Neural crest cell (in vitro differentiated cells): ENCODE measurements at regions not wholly inside any gene's neighbourhood (a gene's known extent, or its start where the extent isn't known, plus 50 kb on each side); places are given as distances from the start of the nearest gene placed in this dataset.
"Not testable (repeated sequence)": the region's sequence is repeated elsewhere in the genome, so short reads cannot be mapped to it uniquely, and the experiment has no call there.

Experiments
- DNase-seq: peaks from one replicate; pipeline ENCODE4 v3.0.0; 2021; ENCODE audit warnings: low read depth, mixed read lengths, low spot score
- H3K27ac Mint-ChIP-seq: one replicate; pipeline ENCODE4 v1.8.0; 2021; ENCODE audit warnings: mild to moderate bottlenecking, mixed read lengths; ENCODE audit not compliant: unreplicated experiment
- H3K27me3 Mint-ChIP-seq: 2 replicates; pipeline ENCODE4 v1.8.0; 2021; ENCODE audit warnings: low read depth, mild to moderate bottlenecking, mixed read lengths
- H3K36me3 Mint-ChIP-seq: 2 replicates; pipeline ENCODE4 v1.8.0; 2021; ENCODE audit warnings: low read depth, mild to moderate bottlenecking, mixed read lengths
- H3K4me1 Mint-ChIP-seq: 2 replicates; pipeline ENCODE4 v1.8.0; 2021; ENCODE audit warnings: mixed read lengths
- H3K4me3 Mint-ChIP-seq: one replicate; pipeline ENCODE4 v1.8.0; 2021; ENCODE audit warnings: mild to moderate bottlenecking, mixed read lengths
- H3K9me3 Mint-ChIP-seq: 2 replicates; pipeline ENCODE4 v1.8.0; 2021; ENCODE audit warnings: mixed read lengths
- TF ChIP-seq, protein P1 (sequence below): fragments of 200-600 bp; sonication (generic); conservative IDR thresholded peaks from 2 replicates; pipeline ENCODE4 v1.5.0; 2021; ENCODE audit warnings: antibody characterized with exemption, mild to moderate bottlenecking

DNA sequence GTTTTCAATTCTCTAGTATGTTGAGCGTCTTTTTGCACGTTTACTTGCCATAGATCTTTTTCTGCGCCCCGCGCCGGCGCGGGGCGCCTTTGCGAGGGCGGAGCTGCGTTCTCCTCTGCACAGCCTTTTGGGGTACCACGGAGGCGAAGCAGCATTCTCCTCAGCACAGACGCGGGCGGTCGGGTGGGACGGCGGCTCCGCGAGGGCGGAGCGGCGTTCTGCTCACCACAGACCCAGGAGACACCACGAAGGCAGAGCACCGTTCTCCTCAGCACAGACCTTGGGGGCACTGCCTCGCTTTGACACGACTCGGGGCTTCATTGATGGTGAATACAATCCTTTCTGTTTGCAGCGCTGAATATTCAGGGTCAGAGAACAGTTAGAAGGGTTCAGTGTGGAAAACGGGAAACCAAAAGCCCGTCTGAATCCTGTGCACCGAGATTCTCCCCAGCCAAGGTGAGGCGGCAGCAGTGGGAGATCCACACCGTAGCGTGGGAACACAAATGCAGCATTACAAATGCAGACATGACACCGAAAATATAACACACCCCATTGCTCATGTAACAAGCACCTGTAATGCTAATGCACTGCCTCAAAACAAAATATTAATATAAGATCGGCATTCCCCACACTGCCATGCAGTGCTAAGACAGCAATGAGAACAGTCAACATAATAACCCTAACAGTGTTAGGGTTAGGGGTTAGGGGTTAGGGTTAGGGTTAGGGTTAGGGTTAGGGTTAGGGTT is 190.7 kb upstream of the VIPR2 start:
- H3K4me3 Mint-ChIP-seq, H3K27ac Mint-ChIP-seq, H3K4me1 Mint-ChIP-seq, H3K27me3 Mint-ChIP-seq, H3K36me3 Mint-ChIP-seq: not testable (repeated sequence)
- DNase-seq = peak; percentile 1
- H3K9me3 Mint-ChIP-seq = peaks cover 11% of the 10 kb centered on the region

DNA sequence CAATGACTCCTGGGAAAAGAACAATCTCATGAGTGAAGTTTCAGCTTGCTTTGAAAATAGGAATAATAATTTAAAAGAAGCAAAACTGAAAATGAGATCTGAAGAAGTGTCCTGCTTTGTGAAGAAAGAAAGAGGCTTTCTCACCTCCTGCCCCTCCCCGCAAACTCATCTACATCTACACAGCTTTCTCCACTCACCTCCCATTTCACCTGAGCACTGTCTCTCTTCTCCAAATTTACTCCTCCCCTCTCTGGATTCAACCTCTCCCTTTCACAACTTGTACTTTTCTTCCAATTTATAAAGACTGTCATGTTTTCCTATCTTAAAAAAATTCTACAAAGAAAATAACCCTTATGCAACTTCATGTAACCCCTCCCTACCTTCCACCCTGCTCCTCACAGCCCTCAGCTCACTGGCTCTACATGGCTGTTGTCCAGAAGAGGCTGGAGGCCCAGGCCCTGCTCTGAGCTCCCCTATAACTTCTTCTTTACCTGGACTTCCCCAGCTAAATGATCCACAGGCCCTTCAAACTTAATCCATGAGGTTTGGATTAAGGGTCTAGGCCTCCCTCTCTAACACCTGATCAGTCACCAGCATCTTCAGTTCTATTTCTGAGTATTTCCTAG is 188.3 kb upstream of the VIPR2 start:
- H3K9me3 Mint-ChIP-seq = peaks cover 17% of the 10 kb centered on the region
- not testable (repeated sequence) for H3K27ac Mint-ChIP-seq

GRCh38 chr7:159331462-159331861 is 186.8 kb upstream of the VIPR2 start:
- Mint-ChIP-seq H3K27ac (no peak overlapping the region), H3K4me3 (no peak overlapping the region), H3K9me3 (peaks cover 20% of the 10 kb centered on the region), H3K36me3 (peaks cover 9% of the 10 kb centered on the region), H3K4me1 (no peaks in the 10 kb centered on the region), H3K27me3 (peaks cover 2% of the 10 kb centered on the region)
- no peak for DNase-seq
- TF ChIP-seq, protein P1, sequence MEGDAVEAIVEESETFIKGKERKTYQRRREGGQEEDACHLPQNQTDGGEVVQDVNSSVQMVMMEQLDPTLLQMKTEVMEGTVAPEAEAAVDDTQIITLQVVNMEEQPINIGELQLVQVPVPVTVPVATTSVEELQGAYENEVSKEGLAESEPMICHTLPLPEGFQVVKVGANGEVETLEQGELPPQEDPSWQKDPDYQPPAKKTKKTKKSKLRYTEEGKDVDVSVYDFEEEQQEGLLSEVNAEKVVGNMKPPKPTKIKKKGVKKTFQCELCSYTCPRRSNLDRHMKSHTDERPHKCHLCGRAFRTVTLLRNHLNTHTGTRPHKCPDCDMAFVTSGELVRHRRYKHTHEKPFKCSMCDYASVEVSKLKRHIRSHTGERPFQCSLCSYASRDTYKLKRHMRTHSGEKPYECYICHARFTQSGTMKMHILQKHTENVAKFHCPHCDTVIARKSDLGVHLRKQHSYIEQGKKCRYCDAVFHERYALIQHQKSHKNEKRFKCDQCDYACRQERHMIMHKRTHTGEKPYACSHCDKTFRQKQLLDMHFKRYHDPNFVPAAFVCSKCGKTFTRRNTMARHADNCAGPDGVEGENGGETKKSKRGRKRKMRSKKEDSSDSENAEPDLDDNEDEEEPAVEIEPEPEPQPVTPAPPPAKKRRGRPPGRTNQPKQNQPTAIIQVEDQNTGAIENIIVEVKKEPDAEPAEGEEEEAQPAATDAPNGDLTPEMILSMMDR = no peak

More for the DNA sequence above, 188.3 kb upstream of the VIPR2 start:
- DNase-seq, H3K27me3 Mint-ChIP-seq, H3K4me1 Mint-ChIP-seq, H3K4me3 Mint-ChIP-seq, H3K36me3 Mint-ChIP-seq: not testable (repeated sequence)

DNA sequence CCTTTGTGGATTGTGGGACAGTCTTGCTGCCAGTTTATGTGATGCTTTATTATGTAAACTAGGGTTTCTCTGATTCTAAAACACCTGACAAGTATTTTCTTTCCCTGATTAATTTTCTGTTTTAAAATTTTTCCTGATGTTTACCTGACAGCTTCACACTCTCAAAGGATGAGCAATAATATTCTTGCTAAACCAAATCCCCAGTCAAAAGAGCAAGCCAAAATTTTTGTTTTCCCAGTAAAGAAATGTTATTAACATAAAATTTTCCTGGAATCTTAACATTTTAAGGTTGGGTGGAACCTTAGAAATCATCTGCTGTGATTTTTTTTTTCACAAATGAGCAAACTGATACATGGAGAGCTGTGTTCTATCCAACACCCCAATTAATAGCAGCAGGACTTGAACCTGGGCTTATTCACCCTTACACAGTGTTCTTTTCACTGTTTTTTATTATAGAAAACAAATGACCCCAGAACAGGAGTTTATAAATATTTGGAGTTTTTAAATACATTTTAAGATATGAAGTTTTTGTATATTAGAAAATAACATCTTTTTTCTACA is 185.2 kb upstream of the VIPR2 start:
- Mint-ChIP-seq H3K4me1 (no peaks in the 10 kb centered on the region), H3K27me3 (peaks cover 3% of the 10 kb centered on the region), H3K27ac (no peak overlapping the region), H3K9me3 (peaks cover 18% of the 10 kb centered on the region), H3K36me3 (peaks cover 4% of the 10 kb centered on the region), H3K4me3 (no peak overlapping the region)
- DNase-seq = no peak
- TF ChIP-seq, protein P1 = no peak

DNA sequence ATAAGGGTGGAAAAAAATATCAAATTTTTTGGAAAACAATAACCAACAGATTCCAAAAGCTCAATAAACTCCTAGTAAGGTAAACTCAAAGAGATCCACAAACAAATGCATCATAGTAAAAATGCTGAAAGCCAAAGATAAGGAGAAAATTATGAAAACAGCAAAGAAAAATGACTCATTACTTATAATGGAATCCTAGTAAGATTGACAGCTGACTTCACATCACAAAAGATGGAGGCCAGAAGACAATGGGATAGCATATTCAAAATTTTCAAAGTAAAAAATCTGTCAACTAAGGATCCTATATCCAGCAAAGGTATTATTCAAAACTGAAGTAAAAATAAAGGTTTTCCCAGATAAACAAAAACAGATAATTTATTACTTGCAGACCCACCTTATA is 183.4 kb upstream of the VIPR2 start:
- Mint-ChIP-seq H3K4me3 (no peak overlapping the region), H3K4me1 (no peaks in the 10 kb centered on the region), H3K9me3 (peaks cover 14% of the 10 kb centered on the region), H3K27me3 (peaks cover 4% of the 10 kb centered on the region), H3K27ac (no peak overlapping the region), H3K36me3 (no peaks in the 10 kb centered on the region)
- TF ChIP-seq, protein P1 = no peak
- no peak for DNase-seq

GRCh38 chr7:159323359-159323758 is 178.7 kb upstream of the VIPR2 start:
- Mint-ChIP-seq H3K9me3 (peaks cover 8% of the 10 kb centered on the region), H3K27me3 (peaks cover 21% of the 10 kb centered on the region), H3K36me3 (no peaks in the 10 kb centered on the region), H3K27ac (no peak overlapping the region), H3K4me1 (no peaks in the 10 kb centered on the region), H3K4me3 (no peak overlapping the region)
- TF ChIP-seq, protein P1 = no peak
- no peak for DNase-seq
